H1 (cell line): ENCODE measurements at regions not wholly inside any gene's neighbourhood (a gene's known extent, or its start where the extent isn't known, plus 50 kb on each side); places are given as distances from the start of the nearest gene placed in this dataset.

Source experiments
- ATF2 ChIP-seq: IDR thresholded peaks from 2 replicates; pipeline ENCODE4 v1.6.1; 2012; ENCODE audit warnings: low read length, inconsistent platforms
- EZH2 ChIP-seq: fragments of 200-600 bp; sonication (generic); IDR thresholded peaks from 2 replicates; pipeline ENCODE4 v1.7.1; 2012; ENCODE audit warnings: low read depth, mild to moderate bottlenecking, moderate library complexity, low read length, inconsistent platforms; ENCODE audit not compliant: severe bottlenecking
- POLR2A ChIP-seq, 2 experiments: IDR thresholded peaks; 1 replicate in 1 of 2; 2 replicates in 1 of 2; pipeline ENCODE4 v1.6.1; 2011; ENCODE audit warnings: low read depth in 2 of 2, low read length in 2 of 2, mild to moderate bottlenecking in 2 of 2; ENCODE audit errors: control extremely low read depth in 1 of 2

GRCh38 chr14:86613126-86613525 lies 1083.2 kb downstream of the FLRT2 start:
- TF ChIP-seq EZH2: no peak
- TF ChIP-seq POLR2A (IDR thresholded peaks at IDR 0.05; ENCODE audit: control extremely low read depth in 1 of 2, low read depth in 2 of 2, low read length in 2 of 2): no peak
- no peak for TF ChIP-seq ATF2
